ENCODE measurements at regions not wholly inside any gene's neighbourhood (a gene's known extent, or its start where the extent isn't known, plus 50 kb on each side); places are given as distances from the start of the nearest gene placed in this dataset.

- no peak for TF ChIP-seq CTCF (IDR thresholded peaks at IDR 0.05; ENCODE audit: extremely low read depth, insufficient read depth, missing control alignments)
- DNase-seq (ENCODE audit: low spot score), result no peak
- in situ Hi-C loops (cut with MboI; ENCODE audit: low pct_unique_long_range_greater_than_20kb, low sequenced_read_pairs, unreplicated experiment), result loop anchor here (5.0 kb wide), 1 partner anchor 239 kb away; the partner anchor contains the start of gene CDKAL1
These were observed 80.6 kb upstream of the MBOAT1 start for GRCh38 chr6:20292905-20293304.

GRCh38 chr6:20301256-20301655 lies 89.0 kb upstream of the MBOAT1 start:
- in situ Hi-C loops (cut with MboI; ENCODE audit: low pct_unique_long_range_greater_than_20kb, low sequenced_read_pairs, unreplicated experiment), result no loop called here
- TF ChIP-seq CTCF (IDR thresholded peaks at IDR 0.05; ENCODE audit: extremely low read depth, insufficient read depth, missing control alignments), result no peak

GRCh38 chr6:20302168-20302567 lies 89.9 kb upstream of the MBOAT1 start:
- no peak for DNase-seq (ENCODE audit: low spot score)
- no peak for TF ChIP-seq CTCF (IDR thresholded peaks at IDR 0.05; ENCODE audit: extremely low read depth, insufficient read depth, missing control alignments)
- in situ Hi-C loops (cut with MboI; ENCODE audit: low pct_unique_long_range_greater_than_20kb, low sequenced_read_pairs, unreplicated experiment), result no loop called here

More at GRCh38 chr6:20301256-20301655, 89.0 kb upstream of the MBOAT1 start:
- DNase-seq (ENCODE audit: low spot score), result no peak

- DNase-seq (ENCODE audit: low spot score), result no peak
- no peak for TF ChIP-seq CTCF (IDR thresholded peaks at IDR 0.05; ENCODE audit: extremely low read depth, insufficient read depth, missing control alignments)
- in situ Hi-C loops (cut with MboI; ENCODE audit: low pct_unique_long_range_greater_than_20kb, low sequenced_read_pairs, unreplicated experiment), result no loop called here
These were observed 90.5 kb upstream of the MBOAT1 start for GRCh38 chr6:20302702-20303251.

GRCh38 chr6:20306491-20306890 lies 94.2 kb upstream of the MBOAT1 start:
- DNase-seq (ENCODE audit: low spot score), result no peak
- no peak for TF ChIP-seq CTCF (IDR thresholded peaks at IDR 0.05; ENCODE audit: extremely low read depth, insufficient read depth, missing control alignments)
- in situ Hi-C loops (cut with MboI; ENCODE audit: low pct_unique_long_range_greater_than_20kb, low sequenced_read_pairs, unreplicated experiment), result no loop called here

- no peak for TF ChIP-seq CTCF (IDR thresholded peaks at IDR 0.05; ENCODE audit: extremely low read depth, insufficient read depth, missing control alignments)
- DNase-seq (ENCODE audit: low spot score), result no peak
- in situ Hi-C loops (cut with MboI; ENCODE audit: low pct_unique_long_range_greater_than_20kb, low sequenced_read_pairs, unreplicated experiment), result no loop called here
These were observed 92.5 kb upstream of the E2F3 start for GRCh38 chr6:20309186-20309585.
